Activated CD4-positive, alpha-beta T cell treated with anti-CD3 and anti-CD28 coated beads for 48 hours (primary cell): ENCODE measurements at regions not wholly inside any gene's neighbourhood (a gene's known extent, or its start where the extent isn't known, plus 50 kb on each side); places are given as distances from the start of the nearest gene placed in this dataset.
"Not testable (repeated sequence)": the region's sequence is repeated elsewhere in the genome, so short reads cannot be mapped to it uniquely, and the experiment has no call there.

Experiments
- DNase-seq: peaks from one replicate; pipeline ENCODE4 v3.0.0-alpha.2; 2020

- no peak for DNase-seq
Measured at GRCh38 chr5:101611039-101611438, 685.0 kb downstream of the SLCO4C1 start.

GRCh38 chr5:101608322-101608721, 687.8 kb downstream of the SLCO4C1 start:
- DNase-seq, result no peak

GRCh38 chr5:101605700-101606099, 690.4 kb downstream of the SLCO4C1 start:
- DNase-seq, result no peak

GRCh38 chr5:101600614-101601013, 695.5 kb downstream of the SLCO4C1 start:
- DNase-seq, result no peak

- DNase-seq, result no peak
Measured at GRCh38 chr5:101590384-101590783, 687.3 kb upstream of the ST8SIA4 start.

- no peak for DNase-seq
Measured at GRCh38 chr5:101585366-101585765, 682.3 kb upstream of the ST8SIA4 start.

GRCh38 chr5:101580591-101580990, 677.5 kb upstream of the ST8SIA4 start:
- no peak for DNase-seq

- DNase-seq, result no peak
Measured at GRCh38 chr5:101574017-101574416, 670.9 kb upstream of the ST8SIA4 start.

- DNase-seq, result no peak
Measured at GRCh38 chr5:101561018-101561417, 657.9 kb upstream of the ST8SIA4 start.

- no peak for DNase-seq
Measured at GRCh38 chr5:101543780-101544179, 640.7 kb upstream of the ST8SIA4 start.

GRCh38 chr5:101539315-101539714, 636.2 kb upstream of the ST8SIA4 start:
- DNase-seq, result no peak

- DNase-seq, result no peak
Measured at GRCh38 chr5:101535626-101536025, 632.5 kb upstream of the ST8SIA4 start.

- DNase-seq, result no peak
Measured at GRCh38 chr5:101534491-101535110, 631.5 kb upstream of the ST8SIA4 start.

GRCh38 chr5:101532430-101532829, 629.3 kb upstream of the ST8SIA4 start:
- no peak for DNase-seq

GRCh38 chr5:101531026-101531425, 627.9 kb upstream of the ST8SIA4 start:
- no peak for DNase-seq

GRCh38 chr5:101529094-101529493, 626.0 kb upstream of the ST8SIA4 start:
- not testable (repeated sequence) for DNase-seq

- DNase-seq, result no peak
Measured at GRCh38 chr5:101520417-101520816, 617.3 kb upstream of the ST8SIA4 start.

GRCh38 chr5:101517795-101518194, 614.7 kb upstream of the ST8SIA4 start:
- DNase-seq, result no peak

- DNase-seq, result no peak
Measured at GRCh38 chr5:101515721-101516120, 612.6 kb upstream of the ST8SIA4 start.

GRCh38 chr5:101505891-101506570, 602.9 kb upstream of the ST8SIA4 start:
- no peak for DNase-seq

- no peak for DNase-seq
Measured at GRCh38 chr5:101482931-101483330, 579.8 kb upstream of the ST8SIA4 start.

GRCh38 chr5:101473483-101473882, 570.4 kb upstream of the ST8SIA4 start:
- DNase-seq, result no peak

- DNase-seq, result no peak
Measured at GRCh38 chr5:101461455-101461854, 558.4 kb upstream of the ST8SIA4 start.

GRCh38 chr5:101458587-101458986, 555.5 kb upstream of the ST8SIA4 start:
- DNase-seq, result no peak

GRCh38 chr5:101455851-101456250, 552.8 kb upstream of the ST8SIA4 start:
- DNase-seq, result no peak
